LNCAP (cell line): ENCODE measurements at regions not wholly inside any gene's neighbourhood (a gene's known extent, or its start where the extent isn't known, plus 50 kb on each side); places are given as distances from the start of the nearest gene placed in this dataset.

Experiments
- CTCF ChIP-seq: fragments of 450-650 bp; IDR thresholded peaks from 2 replicates; pipeline ENCODE4 v1.5.1; 2017; ENCODE audit warnings: mild to moderate bottlenecking

GRCh38 chr5:104170926-104171325, 608.3 kb upstream of the NUDT12 start:
- no peak for TF ChIP-seq CTCF

DNA sequence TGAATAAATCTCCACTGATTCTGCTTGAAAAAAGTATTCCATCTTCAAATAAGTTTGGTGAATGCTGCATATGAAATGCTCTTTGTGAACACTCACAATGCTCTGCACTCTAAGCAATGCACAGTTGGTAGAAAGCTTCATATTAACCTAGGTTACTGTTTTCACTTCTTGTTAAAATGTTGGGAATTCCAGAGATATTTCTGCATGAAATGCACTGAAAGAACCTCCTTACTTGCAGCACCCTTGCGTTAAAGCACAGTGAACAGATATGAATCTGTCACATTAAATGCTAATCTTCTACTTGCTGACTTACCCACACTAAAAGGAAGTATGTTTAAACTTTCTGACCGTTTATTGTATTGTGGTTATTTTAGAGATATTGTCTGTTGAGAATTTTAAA, 584.1 kb upstream of the NUDT12 start:
- TF ChIP-seq CTCF: no peak

GRCh38 chr5:104139840-104140239, 577.3 kb upstream of the NUDT12 start:
- no peak for TF ChIP-seq CTCF

GRCh38 chr5:104130320-104130719, 567.7 kb upstream of the NUDT12 start:
- no peak for TF ChIP-seq CTCF

DNA sequence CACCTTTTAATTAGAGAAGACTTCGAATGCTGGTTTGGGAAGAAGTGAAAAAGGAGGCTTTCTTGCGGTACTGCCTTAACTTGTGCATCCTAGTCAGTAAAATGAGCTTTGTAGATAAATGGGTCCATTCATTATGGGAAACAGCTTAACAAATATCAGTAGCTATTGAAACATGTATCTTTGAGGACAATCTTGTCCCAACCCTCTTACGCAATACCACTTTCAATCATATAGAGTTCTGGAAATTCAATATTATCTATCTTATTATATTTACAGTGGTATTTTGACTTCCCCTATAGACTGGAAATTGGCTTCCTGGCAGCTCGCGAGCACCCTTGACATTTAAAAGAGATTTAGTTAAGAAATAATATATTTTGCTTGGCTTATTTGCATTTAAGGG, 565.8 kb upstream of the NUDT12 start:
- TF ChIP-seq CTCF: no peak

DNA sequence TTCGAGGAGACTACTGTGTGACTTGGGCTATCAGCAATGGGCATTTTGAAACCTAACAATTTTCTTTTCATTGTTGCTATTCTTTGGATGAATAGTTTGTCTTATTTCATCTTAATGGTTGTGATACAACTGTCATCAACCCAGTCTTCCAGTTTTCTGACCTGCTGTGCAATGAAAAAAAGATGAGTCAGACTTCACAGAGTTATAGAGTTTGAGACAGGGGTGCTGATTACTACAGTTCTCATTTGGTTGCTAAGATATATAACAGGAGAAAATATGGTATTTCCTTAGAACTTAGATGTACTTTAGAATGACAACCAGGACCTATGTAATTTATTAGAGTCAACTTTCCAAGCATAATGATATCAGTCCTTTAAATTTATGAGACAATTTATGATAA, 564.4 kb upstream of the NUDT12 start:
- TF ChIP-seq CTCF: no peak

- TF ChIP-seq CTCF: no peak
Measured at GRCh38 chr5:104119529-104119928, 556.9 kb upstream of the NUDT12 start.

DNA sequence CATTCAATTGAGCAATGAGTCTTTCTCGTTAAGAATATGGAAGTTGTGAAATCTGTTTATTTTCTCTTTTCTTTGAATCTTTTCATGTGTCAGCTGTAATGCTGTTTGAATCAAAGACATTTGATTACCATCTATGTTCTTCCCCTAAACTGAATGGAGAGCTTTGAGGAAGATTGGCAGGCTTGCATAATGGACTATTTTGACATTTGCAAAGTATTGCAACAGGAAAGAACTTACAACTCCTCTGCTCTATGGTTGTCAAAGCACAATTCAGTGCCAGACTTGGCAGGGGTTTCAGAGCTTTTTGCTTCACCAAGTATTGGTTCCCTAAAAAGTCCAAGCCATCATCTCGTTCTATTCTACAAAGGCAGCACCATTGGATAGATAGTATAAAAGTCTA, 549.0 kb upstream of the NUDT12 start:
- no peak for TF ChIP-seq CTCF
